Muscle of back (tissue), 3 donors: ENCODE measurements at regions not wholly inside any gene's neighbourhood (a gene's known extent, or its start where the extent isn't known, plus 50 kb on each side); places are given as distances from the start of the nearest gene placed in this dataset.
"Not testable (repeated sequence)": the region's sequence is repeated elsewhere in the genome, so short reads cannot be mapped to it uniquely, and the experiment has no call there.

Experiments used
- DNase-seq, 3 donors: peaks; one replicate each; pipeline versions ENCODE4 v3.0.0 to v3.0.0-alpha.2; 2013

GRCh38 chr18:47728921-47729320 lies 201.5 kb downstream of the SMAD2 start:
- no peak for DNase-seq

- DNase-seq = no peak
Measured at GRCh38 chr18:47727409-47727808, 203.1 kb downstream of the SMAD2 start.

DNA sequence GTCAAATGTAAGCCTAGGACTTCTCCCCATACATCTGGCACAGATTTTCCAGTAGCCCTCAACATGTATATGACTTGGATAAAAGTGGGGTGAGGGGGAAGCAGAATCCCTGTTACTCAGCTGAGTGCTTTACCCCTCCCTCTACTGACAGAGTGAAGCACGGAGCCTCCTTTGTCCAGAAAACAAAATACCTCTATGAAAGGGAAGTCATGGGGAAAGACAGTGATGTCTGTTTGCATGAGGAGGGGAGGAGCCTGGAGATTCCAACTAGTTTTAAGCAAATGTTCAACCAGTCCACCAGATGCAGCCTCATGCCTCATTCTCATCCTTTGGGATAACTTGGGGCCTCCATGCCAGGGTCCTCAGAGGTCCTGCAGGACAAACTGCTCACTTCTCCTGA lies 203.9 kb downstream of the SMAD2 start:
- no peak for DNase-seq

GRCh38 chr18:47725656-47726055 lies 204.8 kb downstream of the SMAD2 start:
- DNase-seq = no peak

- no peak for DNase-seq
Measured at GRCh38 chr18:47724186-47724975, 206.1 kb downstream of the SMAD2 start.

DNA sequence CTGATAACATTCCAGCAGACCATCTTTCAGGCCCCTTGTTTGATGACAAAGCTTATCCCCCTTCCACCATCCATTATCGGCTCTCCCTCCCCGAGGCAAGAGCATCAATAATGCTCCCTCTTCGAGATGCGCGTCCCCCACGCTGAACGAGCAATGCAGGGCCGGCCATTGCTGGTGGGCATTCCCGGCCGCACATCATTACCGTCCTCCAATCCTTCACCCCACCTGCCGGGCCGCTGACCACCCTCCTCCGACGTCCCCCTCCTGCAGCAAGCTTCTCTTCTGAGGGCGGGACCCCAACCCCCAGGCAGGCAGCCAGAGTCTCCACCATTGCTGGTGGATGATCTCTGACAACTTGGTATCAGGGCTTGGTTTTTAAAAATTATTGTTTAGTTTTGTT lies 208.6 kb downstream of the SMAD2 start:
- no peak for DNase-seq

- no peak for DNase-seq
Measured at GRCh38 chr18:47720741-47721140, 209.7 kb downstream of the SMAD2 start.

GRCh38 chr18:47719096-47719780 lies 211.2 kb downstream of the SMAD2 start:
- no peak for DNase-seq

DNA sequence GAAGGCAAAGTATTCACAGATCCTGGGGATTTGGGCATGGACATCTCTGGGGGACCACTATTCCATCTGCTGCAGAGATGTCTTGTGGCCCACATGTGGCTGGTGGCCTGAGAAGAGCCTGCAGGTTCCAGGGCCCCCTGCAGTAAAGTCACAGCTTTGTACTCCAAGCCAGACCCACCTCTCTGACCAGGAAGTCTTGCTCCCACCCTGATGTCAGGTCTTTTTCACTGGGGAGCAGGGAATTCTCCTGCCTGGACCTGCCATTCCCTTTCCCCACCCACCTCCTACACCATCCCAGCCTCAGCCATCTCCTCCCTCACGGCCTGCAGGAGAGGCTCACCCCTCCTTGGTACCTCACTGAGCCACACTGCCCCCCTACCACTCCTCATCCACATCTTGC lies 211.8 kb downstream of the SMAD2 start:
- DNase-seq = no peak

GRCh38 chr18:47717257-47717656 lies 213.2 kb downstream of the SMAD2 start:
- DNase-seq = no peak

- no peak for DNase-seq
Measured at GRCh38 chr18:47716632-47717185, 213.8 kb downstream of the SMAD2 start.

- no peak for DNase-seq
Measured at GRCh38 chr18:47710451-47710850, 220.0 kb downstream of the SMAD2 start.

DNA sequence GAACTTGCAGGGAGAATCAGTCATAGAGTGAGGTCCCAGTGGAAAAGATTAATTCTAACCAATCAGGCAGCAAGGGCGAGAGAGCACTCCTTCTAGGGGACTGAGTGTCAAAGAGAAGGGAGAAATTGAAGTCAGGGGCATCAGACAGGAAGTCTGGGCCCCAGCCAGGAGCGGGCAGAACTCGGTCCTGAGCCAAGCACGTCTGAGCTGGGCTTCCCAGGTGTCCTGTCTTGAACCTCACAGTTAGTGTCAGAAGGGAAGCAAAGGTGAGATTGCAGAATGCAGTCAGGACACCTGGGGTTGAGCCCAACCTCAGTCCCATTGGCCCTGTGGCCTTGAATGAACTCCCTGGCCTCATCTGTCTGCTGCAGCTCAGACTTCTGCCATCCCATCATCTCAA lies 220.9 kb downstream of the SMAD2 start:
- DNase-seq = no peak

GRCh38 chr18:47708206-47708605 lies 222.3 kb downstream of the SMAD2 start:
- DNase-seq = no peak

- no peak for DNase-seq
Measured at GRCh38 chr18:47701134-47701533, 229.3 kb downstream of the SMAD2 start.

DNA sequence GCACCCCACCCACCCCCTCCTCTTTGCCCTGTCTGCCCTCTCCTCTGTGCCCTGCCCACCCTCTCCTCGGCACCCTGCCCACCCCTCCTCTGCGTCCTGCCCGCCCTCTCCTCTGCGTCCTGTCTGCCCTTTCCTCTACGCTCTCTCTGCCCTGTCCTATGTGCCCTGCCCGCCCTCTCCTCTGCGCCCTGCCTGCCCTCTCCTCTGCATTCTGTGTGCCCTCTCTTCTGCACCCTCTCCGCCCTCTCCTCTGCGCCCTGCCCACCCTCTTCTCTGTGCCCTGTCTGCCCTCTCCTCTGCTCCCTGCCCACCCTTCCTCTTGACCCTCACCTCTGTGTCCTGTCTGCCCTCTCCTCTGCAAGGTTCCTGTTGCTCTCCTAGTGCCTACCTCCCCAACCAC lies 233.6 kb downstream of the SMAD2 start:
- no peak for DNase-seq

GRCh38 chr18:47691611-47692010 lies 238.8 kb downstream of the SMAD2 start:
- no peak for DNase-seq

- not testable (repeated sequence) for DNase-seq
Measured at GRCh38 chr18:47690778-47691177, 239.7 kb downstream of the SMAD2 start.

DNA sequence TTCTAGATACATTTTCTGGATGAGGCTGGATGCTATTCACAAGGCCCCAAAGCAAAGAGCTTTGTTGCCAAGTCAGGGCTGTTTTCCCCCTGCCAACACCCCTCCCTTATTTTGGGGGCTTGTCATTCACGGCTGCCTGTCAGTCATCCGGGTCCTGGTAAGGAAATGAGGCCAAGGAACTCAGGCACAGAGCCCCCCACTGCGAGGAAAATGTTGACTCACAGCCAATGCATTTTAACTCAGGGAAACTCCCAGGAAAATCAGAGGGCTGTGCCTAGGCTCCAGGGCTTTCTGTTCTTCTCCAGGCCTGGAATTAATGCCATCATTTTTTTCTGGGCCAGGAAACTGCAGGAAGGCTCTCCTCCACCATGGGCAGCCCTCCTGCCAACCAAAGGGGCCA lies 241.1 kb downstream of the SMAD2 start:
- no peak for DNase-seq

- no peak for DNase-seq
Measured at GRCh38 chr18:47686806-47687205, 243.7 kb downstream of the SMAD2 start.

- no peak for DNase-seq
Measured at GRCh38 chr18:47683774-47684173, 246.7 kb downstream of the SMAD2 start.

GRCh38 chr18:47682876-47683275 lies 247.6 kb downstream of the SMAD2 start:
- DNase-seq = no peak

- DNase-seq = no peak
Measured at GRCh38 chr18:47680488-47680887, 250.0 kb downstream of the SMAD2 start.
